ENCODE measurements at regions not wholly inside any gene's neighbourhood (a gene's known extent, or its start where the extent isn't known, plus 50 kb on each side); places are given as distances from the start of the nearest gene placed in this dataset.

DNA sequence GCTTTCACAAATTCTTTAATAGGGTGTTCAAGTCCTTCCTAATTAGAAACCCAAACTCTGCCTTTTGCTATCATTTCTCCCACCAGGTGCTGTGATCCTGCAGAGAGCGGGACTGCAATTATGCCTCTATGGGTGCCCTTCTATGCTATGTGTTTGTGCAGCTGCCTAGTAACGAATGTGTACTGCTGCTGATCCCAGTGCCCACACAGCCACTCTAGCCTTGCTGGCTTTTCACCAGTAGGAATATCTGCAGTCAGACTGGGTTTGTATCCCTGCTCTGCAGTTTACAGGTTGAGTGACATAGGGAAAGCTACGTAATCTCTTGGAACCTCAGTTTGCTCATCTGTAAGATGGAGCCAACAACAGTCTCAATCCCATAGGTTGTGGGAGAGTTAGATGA lies 179.6 kb upstream of the IRX3 start:
- no peak for DNase-seq

DNA sequence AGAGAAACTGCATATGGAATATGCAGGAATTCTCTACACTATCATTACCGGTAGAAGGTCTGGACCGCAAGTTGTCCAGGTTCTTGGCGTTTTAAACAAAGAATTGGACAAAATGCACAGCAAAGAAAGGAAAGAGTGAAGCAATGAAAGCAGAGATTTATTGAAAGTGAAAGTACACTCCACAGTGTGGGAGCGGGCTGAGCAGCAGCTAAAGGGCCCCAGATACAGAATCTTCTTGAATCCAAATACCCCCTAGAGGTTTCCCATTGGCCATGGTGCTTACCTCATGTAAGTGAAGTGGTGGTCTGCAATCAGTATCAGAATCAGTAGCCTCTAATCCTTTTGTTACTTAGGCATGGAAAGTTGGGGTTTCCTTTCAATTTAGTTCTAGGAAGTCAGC lies 178.5 kb upstream of the IRX3 start:
- DNase-seq = no peak

DNA sequence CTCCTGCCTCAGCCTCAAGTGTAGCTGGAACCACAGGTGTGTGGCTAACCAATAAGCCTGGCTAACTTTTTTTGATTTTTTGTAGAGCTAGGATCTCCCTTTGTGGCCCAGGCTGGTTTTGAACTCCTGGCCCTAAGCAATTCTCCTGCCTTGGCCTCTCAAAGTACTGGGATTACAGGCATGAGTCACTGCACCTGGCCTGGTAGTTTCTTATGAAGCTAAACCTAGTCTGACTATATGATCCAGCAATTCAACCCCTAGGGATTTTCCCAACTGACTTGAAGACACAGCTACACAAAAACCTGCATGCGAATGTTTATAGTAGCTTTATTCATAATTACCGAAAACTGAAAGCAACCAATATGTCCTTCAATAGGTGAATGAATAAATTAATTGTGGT lies 176.2 kb upstream of the IRX3 start:
- no peak for DNase-seq

DNA sequence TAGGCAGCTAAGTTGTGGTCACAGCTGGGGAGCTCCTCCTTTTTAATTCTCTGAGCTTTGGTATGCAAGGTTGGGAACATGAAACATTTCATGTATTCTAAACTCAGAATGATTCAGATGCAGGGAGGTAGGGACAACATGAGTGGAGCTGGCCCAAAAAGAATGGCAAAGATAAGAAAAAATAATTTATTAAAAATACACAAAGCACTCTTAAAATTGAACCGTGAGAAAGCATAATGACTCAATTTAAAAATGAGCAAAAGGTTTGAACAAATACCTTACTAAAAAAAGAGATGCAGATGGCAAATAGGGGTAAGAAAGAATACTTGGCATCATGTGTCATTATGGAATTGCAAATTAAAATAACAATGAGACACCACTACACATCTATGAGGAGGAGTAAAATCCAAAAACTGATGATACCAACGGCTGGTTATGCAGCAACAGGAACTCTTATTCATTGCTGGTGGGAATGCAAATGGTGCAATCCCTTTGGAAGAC lies 175.6 kb upstream of the IRX3 start:
- no peak for DNase-seq

DNA sequence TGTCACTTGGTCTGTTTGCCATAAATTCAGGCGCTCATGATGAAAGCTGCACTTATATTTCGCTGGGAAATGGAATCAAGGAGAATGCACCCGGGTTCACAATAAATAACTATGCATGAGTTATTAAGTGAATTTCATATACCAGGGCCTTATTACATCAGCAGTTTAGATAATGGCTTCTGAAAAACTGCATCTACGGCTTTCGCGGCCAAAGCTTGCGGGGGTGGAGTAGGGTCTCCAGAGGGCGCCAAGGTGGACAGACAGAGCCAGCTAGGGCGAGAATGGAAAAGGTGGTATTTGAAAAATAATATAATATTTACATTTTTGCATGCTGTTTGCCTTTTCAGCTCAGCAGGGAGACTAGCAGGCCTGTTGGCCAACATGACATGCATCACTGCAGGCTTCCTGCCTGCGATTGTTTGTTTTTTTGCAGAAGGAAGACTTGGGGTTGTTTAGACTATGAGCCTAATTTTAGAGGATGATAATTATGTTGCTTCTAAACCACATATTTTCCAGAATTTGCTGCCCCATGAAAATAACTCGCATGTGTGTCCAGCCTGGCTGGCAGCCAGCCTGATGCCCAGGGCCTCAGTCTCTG lies 173.8 kb upstream of the IRX3 start:
- DNase-seq = no peak

DNA sequence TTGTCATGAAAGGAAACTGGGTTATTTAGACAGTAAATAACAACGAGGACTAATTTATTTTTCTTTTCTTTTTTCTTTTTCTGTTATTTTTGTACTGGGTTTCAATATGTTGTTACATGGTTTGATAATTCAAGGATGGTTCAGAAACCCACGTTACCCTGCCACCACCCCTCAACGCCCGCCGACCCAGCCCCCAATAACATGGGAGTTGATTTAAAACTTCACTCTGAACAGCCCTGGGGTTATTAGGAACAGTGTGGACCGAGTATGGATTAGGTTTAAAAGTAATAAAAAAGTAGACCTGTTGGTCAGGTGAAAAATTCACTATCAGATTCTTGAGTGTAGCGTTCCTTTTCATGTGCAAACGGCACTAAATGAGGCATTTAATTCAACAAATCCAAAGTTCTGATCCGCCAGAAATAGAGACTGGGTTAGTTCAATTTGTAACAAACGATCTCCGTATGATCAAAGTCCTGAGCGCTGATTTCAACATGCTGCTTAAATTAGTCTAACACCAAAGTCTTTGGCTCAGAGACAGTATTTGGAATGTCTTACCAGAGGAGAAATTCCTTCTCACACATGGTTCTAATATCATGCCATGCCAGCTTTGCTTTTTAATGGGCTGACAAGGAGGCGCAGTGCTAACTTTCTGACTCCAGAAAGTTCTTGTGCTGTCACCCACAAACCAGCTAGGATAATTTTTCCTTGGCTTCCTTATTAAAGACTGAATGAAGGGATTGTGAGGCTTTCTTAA lies 173.1 kb upstream of the IRX3 start:
- no peak for DNase-seq

DNA sequence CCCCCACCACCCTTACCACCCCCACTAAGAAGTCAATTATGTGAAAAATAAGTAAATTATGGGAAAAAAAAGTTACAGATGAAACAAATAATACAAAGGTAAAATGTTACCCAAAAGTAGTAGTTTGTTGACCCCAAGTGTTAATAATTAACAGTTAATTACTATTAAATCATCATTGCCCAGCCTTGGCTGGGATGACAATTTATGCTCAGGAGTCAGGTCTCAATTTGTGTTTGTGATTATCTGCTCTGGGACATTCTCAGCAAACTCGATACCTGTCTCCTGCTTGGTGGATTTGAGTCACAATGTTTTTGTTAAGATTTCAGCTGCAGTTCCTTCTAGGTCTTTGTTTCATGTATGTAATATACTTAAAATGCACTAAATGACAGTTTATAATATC lies 172.3 kb upstream of the IRX3 start:
- DNase-seq = no peak

DNA sequence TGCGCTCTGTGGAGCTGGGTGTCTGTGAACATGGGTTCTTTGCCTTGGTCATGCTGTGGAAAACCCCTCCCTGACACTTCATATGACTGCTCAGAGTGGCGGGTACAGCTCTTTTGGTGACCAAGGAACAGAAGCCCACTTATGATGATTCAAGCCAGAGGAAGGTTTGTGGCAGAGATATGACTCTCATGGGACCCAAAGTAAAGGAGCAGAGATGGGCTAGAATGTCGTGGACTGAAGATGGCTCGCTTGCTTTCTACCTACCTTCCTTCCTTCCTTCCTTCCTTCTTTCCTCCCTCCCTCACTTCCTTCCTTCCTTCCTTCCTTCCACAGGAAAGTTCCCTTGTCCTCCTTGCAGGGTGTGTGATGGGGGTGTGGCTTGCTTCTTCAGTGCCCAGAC lies 169.7 kb upstream of the IRX3 start:
- no peak for DNase-seq

DNA sequence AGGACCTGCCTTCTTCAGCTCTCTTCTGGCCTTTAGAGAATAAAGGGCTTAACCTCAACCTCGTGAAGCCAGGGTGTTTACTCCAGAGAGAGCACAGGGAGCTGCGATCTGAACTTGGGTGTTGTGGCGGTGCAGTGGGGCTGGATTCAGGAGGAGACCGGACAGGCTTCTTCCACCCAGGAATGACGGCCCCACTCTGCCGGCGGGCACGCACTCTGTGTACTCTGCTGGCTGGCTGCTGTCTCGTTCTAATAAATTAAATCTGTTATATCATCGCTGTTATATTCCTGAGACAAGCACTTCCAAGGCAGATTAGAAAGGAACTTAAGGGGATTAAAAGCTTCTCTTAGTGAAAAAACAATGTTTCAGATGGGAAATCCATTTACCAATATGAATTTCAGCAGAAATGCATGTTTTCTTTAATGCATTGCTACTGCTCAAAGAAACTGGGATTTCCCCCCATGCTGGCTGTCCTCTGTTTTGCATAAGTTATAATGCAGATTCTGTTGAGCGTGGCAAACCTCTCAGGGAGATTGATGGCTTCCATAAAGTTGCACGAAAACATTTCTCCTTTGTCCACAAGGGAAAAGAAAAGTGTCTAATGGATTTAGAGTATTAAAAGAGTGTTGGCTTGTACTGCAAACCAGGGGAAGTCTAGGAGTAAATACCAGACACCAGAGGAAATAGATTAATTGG lies 168.6 kb upstream of the IRX3 start:
- DNase-seq = no peak

DNA sequence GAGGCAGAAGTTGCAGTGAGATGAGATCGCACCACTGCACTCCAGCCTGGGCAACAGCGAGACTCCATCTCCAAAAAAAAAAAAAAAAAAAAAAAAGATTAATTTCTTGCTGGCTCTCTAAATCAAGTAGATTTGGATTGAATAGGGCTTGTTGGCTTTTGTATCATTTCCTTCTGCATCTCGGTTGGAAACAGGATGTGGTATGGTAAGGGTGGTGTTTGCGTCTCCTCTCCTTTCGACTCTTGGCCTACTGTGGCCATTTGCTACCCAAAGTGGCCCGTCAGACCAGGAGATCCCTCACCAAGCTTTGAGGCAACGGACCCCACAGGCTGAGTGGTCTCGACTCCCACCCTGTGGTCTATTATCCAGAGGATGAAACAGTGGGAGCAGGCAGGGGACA lies 168.0 kb upstream of the IRX3 start:
- no peak for DNase-seq

DNA sequence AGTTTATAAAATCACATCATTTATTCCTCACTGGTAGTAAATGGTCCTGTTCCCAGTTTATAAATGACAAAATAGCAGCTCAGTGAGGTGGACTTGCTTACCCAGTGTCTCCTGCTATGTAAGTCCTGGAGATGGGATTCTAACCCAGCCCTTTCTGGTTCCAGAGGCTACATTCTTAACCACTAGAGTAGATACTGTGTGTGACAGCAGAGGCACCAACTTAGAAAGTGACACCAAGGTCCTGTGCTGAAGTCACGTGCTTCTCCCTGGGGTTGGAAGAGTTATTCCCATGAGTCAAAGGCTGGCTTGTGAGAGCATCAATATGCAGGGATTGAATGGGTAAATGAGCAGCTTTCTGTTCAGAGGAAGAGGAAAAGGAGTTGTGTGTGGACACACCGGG lies 167.3 kb upstream of the IRX3 start:
- DNase-seq = no peak

DNA sequence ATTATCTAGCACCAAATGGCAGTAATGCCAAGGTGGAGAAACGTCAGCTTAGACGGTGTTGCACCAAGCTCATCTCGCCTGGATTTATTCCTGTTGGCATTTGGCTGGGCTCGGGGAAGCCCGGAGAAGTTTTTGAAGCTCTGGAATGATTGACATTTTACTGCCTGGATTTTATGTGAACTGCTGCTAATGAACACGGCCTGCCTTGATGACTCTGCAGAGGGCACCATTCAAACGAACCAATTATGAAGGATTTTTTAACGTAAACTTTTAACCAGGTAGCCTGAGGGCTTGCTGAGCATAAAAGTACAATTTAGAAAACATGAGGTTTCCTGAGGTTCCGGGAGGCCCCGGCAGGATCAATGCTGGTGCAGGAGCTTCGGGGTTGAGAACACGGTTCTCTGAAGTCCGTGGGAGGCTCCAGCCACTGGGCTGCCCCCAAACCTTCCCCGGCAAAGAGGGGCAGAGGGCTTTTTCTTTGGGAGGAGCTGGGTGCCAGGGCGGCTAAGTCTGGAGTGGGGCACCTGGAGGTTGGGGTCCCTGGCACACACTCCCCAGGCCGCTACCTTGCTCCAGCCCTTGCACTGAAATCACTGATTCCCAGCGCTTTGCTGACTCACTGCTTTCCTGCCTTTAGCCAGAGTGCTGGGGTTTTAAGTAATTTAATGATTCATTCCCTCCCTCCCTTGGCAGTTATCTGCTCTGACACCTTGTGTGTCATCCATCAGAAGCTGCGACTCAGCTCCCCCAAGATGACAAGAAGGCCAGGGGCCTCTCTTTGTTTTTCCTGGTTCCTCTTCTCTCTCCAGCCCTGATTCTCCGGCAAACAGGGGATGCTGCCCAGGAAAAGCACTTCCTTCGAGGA lies 161.2 kb upstream of the IRX3 start:
- no peak for DNase-seq

DNA sequence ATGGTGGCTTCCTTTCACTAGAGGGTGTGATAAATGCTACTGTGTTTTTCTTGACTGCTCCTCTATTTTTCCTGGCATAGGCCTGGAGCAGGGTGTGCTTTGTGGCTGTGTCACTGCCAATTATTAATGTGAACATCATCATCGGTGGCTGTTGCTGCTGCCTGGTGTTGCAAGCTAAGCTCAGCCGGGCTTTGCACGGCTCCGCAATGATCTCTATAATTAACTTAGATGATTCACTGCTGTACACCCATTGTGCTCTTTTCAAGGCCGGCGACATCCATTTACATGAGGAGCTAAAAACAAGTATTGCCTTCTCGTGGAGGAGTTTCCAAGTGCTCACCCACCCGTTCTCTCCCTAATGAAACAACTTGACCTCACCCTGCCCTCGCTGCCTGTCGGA lies 160.1 kb upstream of the IRX3 start:
- DNase-seq = peak; percentile 50

DNA sequence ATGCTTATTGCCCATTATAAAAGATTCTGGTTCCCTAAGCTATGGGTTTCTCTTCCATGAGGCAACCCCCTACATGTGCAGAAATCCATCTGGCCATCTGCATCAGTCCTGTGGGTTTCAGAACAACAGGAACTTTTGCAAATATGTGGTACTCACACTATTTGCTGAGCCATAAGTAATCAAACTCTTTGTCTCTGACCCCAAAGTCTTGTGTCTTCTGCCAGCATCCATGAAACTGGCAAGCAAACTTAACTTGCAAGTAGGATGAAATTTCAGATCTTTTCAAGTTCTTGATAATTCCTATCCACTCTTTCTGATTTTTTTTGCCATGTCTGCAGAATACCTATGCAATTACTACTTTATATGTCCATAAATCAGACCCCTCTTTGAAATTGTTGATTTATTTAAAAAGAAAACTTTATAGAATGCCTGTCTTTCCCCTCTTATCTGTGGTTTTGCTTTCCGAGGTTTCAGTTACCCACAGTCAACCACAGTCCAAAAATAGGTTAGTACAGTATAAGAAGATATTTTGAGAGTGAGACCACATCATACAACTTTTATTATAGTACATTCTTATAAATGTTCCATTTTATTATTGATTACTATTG lies 158.4 kb upstream of the IRX3 start:
- no peak for DNase-seq

DNA sequence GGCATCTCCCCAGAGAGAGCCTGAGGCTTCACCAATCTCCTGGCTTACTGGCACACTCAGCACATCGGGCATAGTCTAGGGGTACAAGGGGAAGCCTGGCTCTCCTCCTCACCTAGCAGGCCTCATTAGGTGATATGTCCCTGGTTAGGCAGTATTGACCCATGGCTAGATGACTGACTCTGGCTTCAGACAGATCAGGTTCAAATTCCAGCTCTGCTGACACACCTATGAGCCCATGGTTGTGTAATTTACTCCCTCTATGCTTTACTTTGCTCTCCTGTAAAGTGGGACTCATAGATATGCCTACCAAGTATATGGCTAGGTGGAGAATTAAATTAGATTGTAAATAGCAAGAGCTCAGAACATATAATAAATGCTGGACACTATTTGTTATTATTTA lies 157.3 kb upstream of the IRX3 start:
- DNase-seq = no peak

DNA sequence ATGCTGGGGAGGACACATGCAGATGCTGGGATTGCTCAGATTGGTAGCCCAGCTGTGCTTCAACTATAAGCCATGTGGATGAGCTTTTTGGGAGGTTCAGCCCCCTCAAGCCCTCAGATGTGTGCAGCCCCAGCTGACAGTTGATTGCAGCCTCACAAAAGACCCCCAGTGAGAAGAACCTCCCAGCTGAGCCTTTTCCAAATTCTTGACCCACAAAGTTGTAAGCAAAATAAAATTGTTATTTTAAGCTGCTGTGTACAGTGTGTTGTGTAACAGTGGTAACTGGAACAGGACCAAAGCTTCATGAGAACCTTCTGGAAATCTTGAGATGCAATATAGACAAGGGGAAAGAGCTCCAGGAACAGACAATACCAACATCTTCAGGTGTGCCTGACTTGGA lies 156.8 kb upstream of the IRX3 start:
- no peak for DNase-seq

DNA sequence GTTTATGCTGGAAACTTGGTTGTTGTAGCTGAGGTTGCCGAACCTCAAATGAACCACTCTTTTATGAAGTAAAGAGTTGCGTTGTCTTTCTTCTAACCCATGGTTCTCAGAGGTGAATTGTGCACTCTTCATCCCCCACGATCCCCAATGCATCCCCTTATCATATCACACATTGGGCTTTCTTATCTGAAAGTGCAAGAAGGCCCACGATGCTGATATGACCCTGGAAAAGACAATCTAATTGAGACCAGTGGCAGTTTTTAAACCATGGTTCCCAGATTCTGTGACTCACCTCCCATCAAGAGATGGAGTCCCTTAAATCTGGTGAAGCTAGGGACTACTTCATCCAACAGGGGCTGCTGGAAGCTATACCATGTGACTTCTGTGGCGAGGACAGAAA lies 156.3 kb upstream of the IRX3 start:
- no peak for DNase-seq

DNA sequence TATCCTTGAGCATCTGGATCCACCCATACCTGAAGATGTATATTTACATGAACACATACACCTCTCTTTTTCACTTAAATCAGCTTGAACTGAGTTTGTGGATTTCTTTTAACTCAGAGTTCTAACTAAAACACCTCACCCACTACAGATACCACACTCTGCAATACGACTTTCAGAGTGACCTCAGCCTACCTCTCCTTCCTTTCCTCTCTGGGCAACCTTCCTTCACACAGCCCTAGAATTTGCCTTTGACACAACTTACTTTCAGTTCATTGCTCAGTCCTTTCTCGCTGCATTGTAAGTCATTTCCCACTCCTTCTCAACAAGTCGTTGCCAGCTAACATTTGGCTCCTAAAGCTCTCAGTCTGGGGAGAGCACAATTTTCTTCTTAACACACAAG lies 151.9 kb upstream of the IRX3 start:
- no peak for DNase-seq

DNA sequence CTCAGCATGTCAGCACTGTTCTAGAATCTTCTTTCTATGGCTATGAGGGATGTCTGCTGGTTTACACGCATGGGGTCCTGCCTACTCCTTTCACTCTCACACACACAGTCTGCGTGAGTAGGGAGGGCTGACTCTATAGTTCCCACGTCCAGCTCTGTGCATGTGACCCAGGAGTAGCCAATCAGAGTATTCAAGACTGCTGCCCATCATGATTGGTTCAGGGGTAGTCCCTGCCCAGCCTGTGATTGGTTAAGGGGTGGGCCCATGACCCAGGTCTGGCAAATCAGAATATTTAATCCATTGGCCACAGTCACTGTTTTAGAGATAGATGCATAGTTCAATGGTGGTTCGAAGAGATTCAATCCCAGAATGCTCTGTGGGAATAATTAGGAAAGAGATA lies 151.3 kb upstream of the IRX3 start:
- no peak for DNase-seq

DNA sequence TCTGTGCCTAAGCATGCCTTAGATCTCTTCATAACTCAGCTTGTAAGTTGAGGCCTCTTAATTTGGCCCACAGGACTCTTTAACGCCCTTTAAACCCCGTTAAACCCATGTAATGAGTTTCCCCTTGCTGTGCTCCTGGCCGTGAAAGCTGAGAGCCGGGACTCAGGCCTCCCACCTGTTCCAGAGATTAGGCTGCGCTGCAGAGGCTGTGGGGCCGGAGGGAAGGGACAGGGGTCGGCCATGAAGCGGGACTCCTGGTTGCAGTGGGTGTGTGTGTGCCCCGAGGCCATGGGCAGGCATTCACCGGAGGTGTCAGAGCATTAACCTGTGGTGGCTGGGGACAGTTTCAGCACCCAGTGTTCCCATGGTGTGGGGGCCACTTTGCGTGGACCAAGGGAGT lies 150.8 kb upstream of the IRX3 start:
- no peak for DNase-seq

DNA sequence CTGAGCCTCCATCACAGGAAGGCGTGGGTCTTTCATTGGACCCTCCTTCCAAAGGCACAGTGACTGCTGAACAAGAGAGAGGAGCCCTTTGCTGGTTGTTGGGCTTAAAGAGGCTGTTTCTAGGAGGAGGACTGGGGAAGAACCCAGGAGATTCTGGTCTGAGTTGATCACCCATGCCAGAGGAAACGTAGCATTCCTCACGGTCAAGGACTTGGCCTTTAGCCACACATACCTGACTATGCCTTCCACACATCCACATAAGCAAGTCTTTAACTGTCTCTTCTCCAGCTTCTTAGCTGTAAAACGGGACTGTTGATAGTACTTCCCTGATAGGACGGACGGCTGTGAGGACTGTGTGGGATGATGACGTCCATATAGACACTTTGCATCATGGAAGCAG lies 149.8 kb upstream of the IRX3 start:
- no peak for DNase-seq

DNA sequence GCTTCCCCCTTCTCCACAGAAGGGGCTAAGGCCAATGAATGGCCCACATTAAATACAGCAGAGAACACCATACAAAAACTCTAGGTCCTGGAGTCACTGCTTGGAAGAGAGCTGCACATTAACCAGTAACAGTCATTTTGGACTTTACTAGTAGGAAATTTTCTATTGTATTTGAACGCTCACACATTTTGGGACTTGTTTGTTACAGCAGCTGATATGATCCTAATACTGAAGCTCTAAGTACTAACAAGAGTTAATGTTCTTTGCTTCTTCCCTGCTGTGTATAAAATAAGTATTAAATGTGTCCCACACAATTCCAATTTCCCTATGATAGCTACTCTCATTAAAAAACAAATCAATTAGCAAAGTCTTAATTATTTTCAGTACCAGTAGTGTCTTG lies 148.3 kb upstream of the IRX3 start:
- DNase-seq = no peak

DNA sequence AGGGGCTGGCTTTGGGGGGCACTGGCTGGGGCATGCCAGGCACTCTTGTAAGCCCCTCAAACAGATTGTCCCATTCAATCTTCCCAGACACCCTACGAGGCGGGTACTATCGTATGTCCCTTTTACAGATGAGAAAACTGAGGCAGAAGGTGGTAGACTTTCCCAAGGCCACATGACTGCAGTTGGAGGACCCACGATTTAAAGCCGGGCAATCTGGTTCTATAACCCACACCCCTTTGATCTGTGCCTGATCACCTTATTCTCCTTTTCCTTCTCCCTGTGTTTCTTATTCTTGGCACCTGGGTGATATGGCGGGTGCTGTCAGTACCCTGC lies 146.3 kb upstream of the IRX3 start:
- DNase-seq = no peak
